ENCODE measurements at regions not wholly inside any gene's neighbourhood (a gene's known extent, or its start where the extent isn't known, plus 50 kb on each side); places are given as distances from the start of the nearest gene placed in this dataset.

DNA sequence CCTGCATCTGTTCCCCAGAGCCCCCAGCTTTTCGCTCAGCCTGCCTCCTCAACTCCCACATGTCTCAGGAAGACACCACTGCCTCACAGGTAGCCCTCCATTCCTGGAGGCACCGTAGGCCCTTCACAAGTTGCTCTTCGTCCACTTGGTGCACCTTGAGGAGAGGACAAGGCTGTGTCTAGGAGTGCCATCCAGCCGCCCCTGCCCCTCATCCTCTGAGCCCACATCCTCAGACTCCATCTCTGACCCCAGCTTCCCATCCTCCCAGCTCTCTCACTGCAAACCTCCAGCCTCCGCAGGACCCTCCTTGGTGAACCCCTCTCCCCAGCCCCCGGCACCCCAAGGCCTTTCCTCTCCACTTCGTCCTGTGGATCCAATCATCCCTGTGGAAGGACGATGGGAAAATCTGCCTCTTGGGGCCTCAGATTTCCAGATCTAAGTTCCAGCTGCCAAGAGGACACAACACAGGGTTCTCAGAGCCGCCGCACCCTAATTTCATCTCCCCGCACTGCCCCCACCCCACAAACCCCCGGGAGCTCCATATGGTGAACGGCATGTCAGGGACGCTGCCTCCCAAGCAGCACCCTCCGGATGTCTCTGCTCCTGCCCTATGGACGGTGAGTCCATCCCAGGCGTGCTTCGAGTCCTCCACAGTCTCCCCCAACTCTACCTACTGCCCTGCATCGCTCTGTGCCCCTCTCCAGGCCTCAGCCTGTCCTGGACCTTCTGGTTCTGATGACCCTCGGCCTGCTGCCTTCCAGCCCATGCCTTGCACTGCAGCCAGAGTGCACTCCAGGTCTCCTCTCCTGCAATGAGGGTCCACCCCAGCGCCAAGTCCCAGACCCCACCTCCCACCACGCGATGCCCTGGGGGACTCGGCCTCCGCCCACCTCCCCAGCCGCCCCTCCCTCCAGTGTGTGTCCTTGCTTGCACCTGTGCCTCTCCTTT, 314.1 kb upstream of the DIO3 start:
- TF ChIP-seq, protein P1, sequence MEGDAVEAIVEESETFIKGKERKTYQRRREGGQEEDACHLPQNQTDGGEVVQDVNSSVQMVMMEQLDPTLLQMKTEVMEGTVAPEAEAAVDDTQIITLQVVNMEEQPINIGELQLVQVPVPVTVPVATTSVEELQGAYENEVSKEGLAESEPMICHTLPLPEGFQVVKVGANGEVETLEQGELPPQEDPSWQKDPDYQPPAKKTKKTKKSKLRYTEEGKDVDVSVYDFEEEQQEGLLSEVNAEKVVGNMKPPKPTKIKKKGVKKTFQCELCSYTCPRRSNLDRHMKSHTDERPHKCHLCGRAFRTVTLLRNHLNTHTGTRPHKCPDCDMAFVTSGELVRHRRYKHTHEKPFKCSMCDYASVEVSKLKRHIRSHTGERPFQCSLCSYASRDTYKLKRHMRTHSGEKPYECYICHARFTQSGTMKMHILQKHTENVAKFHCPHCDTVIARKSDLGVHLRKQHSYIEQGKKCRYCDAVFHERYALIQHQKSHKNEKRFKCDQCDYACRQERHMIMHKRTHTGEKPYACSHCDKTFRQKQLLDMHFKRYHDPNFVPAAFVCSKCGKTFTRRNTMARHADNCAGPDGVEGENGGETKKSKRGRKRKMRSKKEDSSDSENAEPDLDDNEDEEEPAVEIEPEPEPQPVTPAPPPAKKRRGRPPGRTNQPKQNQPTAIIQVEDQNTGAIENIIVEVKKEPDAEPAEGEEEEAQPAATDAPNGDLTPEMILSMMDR (conservative IDR thresholded peaks at IDR 0.05; ENCODE audit: low read depth, low read length), result no peak
- no peak for TF ChIP-seq EZH2 (IDR thresholded peaks at IDR 0.05; ENCODE audit: borderline replicate concordance, low read depth, low read length, poor library complexity, severe bottlenecking)

Data from A673 (cell line).